Kidney (tissue), 13 donors: ENCODE measurements at regions not wholly inside any gene's neighbourhood (a gene's known extent, or its start where the extent isn't known, plus 50 kb on each side); places are given as distances from the start of the nearest gene placed in this dataset.
"Not testable (repeated sequence)": the region's sequence is repeated elsewhere in the genome, so short reads cannot be mapped to it uniquely, and the experiment has no call there.

Source experiments
- DNase-seq, 5 donors: peaks; one replicate each; pipeline ENCODE4 v3.0.0-alpha.2; 2013 to 2020
- FAIRE-seq: peaks from 2 replicates; lab custom pipeline; 2012; peaks lifted over from hg19 to GRCh38; lab: Jason Lieb, UNC
- H3K27ac ChIP-seq, 2 donors: one replicate each; pipeline ENCODE4 v1.7.0; 2013; ENCODE audit warnings: low read depth in 2 of 2, low read length in 2 of 2, inconsistent platforms in 1 of 2
- H3K27me3 ChIP-seq: one replicate; pipeline ENCODE4 v1.7.1; 2013; ENCODE audit warnings: low read length, inconsistent platforms; ENCODE audit not compliant: control insufficient read depth, insufficient read depth
- H3K36me3 ChIP-seq, 3 donors: one replicate each; pipeline versions ENCODE4 v1.7.0 to v1.7.1; 2013; ENCODE audit warnings: low read length in 3 of 3, control low read depth in 1 of 3, inconsistent platforms in 1 of 3; ENCODE audit not compliant: insufficient read depth in 3 of 3, control insufficient read depth in 2 of 3
- H3K4me1 ChIP-seq, 3 donors: one replicate each; pipeline versions ENCODE4 v1.7.0 to v1.7.1; 2013; ENCODE audit warnings: low read length in 3 of 3, inconsistent platforms in 1 of 3, low read depth in 1 of 3; ENCODE audit not compliant: control insufficient read depth in 2 of 3, insufficient read depth in 2 of 3
- H3K4me3 ChIP-seq, 3 donors: one replicate each; pipeline versions ENCODE4 v1.7.0 to v1.8.1; 2013; ENCODE audit warnings: low read length in 3 of 3, control low read depth in 1 of 3, inconsistent platforms in 1 of 3
- H3K9ac ChIP-seq, 3 donors: one replicate each; pipeline versions ENCODE4 v1.7.0 to v1.7.1; 2013; ENCODE audit warnings: low read length in 3 of 3, control low read depth in 1 of 3, inconsistent platforms in 1 of 3
- H3K9me3 ChIP-seq, 3 donors: one replicate each; pipeline versions ENCODE4 v1.7.0 to v1.7.1; 2013; ENCODE audit warnings: low read length in 3 of 3, control low read depth in 1 of 3, inconsistent platforms in 1 of 3; ENCODE audit not compliant: control insufficient read depth in 2 of 3, insufficient read depth in 1 of 3
- intact Hi-C: fragments of 100-400 bp; cut with DNase I; formaldehyde crosslinking; loops from one replicate; pipeline ENCODE4 v1.11.1; 2022
- TF ChIP-seq, protein P1 (sequence below): IDR thresholded peaks from 3 replicates; pipeline ENCODE4 v1.5.1; 2012; ENCODE audit warnings: mild to moderate bottlenecking, moderate library complexity, borderline replicate concordance; ENCODE audit not compliant: insufficient read depth; ENCODE audit errors: extremely low read depth
- donor health status: control.
- donor health status: control.
- donor health status: control.
- donor health status: control.
- donor health status: control.
- donor health status: DM: yes; HTN: yes; CAD: no.
- donor health status: Normal renal cell carcinoma (clear cell type).

DNA sequence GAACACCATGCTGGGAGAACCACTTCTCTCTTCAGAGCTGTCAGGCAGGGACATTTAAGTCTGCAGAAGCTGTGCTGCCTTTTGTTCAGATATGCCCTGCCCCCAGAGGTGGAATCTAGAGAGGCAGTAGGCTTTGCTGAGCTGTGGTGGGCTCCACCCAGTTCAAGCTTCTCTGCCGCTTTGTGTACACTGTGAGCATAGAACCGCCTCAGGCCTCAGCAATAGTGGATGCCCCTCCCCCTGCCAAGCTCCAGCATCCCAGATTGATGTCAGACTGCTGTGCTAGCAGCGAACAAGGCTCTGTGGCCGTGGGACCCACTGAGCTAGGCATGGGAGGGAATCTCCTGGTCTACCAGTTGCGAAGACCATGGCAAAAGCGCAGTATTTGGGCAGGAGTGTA, 121.6 kb downstream of the NFKBIZ start:
- intact Hi-C loops = no loop called here
- Histone ChIP-seq H3K4me3 (no peak overlapping the region), H3K9me3 (no peaks in the 10 kb centered on the region), H3K27me3 (no peaks in the 10 kb centered on the region), H3K9ac (no peak overlapping the region), H3K36me3 (no peaks in the 10 kb centered on the region), H3K27ac (no peak overlapping the region), H3K4me1 (no peaks in the 10 kb centered on the region)
- TF ChIP-seq, protein P1, sequence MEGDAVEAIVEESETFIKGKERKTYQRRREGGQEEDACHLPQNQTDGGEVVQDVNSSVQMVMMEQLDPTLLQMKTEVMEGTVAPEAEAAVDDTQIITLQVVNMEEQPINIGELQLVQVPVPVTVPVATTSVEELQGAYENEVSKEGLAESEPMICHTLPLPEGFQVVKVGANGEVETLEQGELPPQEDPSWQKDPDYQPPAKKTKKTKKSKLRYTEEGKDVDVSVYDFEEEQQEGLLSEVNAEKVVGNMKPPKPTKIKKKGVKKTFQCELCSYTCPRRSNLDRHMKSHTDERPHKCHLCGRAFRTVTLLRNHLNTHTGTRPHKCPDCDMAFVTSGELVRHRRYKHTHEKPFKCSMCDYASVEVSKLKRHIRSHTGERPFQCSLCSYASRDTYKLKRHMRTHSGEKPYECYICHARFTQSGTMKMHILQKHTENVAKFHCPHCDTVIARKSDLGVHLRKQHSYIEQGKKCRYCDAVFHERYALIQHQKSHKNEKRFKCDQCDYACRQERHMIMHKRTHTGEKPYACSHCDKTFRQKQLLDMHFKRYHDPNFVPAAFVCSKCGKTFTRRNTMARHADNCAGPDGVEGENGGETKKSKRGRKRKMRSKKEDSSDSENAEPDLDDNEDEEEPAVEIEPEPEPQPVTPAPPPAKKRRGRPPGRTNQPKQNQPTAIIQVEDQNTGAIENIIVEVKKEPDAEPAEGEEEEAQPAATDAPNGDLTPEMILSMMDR = no peak
- FAIRE-seq = no peak
- DNase-seq = no peak

DNA sequence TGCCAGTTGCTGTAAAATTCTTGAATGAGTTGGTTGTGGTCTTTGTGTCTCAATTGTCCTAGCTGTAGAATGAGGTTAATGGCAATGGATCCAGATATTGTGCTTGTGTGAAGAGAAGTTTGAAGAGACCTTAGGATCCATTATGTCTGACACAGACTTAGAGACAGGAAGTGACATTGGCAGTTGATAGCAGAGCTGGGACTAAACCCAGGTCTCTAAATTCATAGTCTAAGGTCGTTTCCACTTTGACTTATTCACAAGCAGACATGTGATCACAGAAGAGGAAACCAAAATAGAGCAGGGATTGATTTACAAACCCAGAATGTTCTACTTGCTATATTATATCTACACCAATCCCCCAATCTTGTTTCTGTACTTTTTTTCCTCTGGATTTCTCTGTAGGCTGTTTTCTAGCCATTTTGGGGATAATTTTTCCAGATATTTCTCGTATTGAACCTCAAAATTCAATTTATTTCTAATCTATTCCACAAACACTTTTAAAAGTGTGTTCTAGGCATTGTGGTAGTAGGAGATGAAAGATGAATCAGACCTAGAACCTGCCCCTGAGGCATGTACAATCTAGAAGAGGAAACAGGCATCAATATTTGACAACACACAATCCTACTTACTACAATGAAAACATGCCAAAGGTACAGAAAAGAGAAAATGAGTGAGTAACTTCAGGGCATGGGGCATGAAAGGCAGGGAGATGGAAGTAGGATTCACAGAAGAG, 123.3 kb downstream of the NFKBIZ start:
- Histone ChIP-seq H3K4me1 (no peaks in the 10 kb centered on the region), H3K9me3 (no peaks in the 10 kb centered on the region), H3K27ac (no peak overlapping the region), H3K4me3 (no peak overlapping the region), H3K36me3 (no peaks in the 10 kb centered on the region), H3K27me3 (no peaks in the 10 kb centered on the region), H3K9ac (no peak overlapping the region)
- TF ChIP-seq, protein P1 = no peak
- FAIRE-seq (no peak), DNase-seq (no peak)
- intact Hi-C loops = no loop called here

- intact Hi-C loops = no loop called here
- TF ChIP-seq, protein P1 = no peak
- FAIRE-seq (no peak), DNase-seq (no peak)
- H3K36me3 ChIP-seq = no peaks in the 10 kb centered on the region
- H3K9ac ChIP-seq = no peak overlapping the region
- H3K4me1 ChIP-seq = no peaks in the 10 kb centered on the region
- no peaks in the 10 kb centered on the region for H3K27me3 ChIP-seq
- H3K4me3 ChIP-seq = no peak overlapping the region
- no peak overlapping the region for H3K27ac ChIP-seq
- H3K9me3 ChIP-seq = no peaks in the 10 kb centered on the region
These were observed 123.8 kb downstream of the NFKBIZ start for GRCh38 chr3:101973163-101973505.

DNA sequence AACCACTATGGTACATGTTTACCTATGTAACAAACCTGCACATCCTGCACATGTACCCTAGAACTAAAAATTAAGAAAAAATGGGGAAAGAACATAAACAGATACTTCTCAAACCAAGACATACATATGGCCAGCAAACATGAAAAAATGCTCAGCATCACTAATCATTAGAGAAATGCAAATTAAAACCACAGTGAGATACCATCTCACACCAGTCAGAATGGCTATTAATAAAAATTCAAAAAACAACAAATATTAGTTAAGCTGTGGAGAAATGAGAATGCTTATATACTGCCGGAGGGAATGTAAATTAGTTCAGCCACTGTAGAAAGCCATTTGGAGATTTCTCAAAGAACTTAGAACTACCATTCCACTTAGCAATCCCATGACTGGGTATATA, 126.1 kb downstream of the NFKBIZ start:
- H3K36me3 ChIP-seq, DNase-seq, FAIRE-seq, H3K27me3 ChIP-seq, intact Hi-C loops, H3K9ac ChIP-seq, H3K4me1 ChIP-seq, H3K4me3 ChIP-seq, H3K27ac ChIP-seq, H3K9me3 ChIP-seq: not testable (repeated sequence)
